HG03439 (cell line): ENCODE measurements at regions not wholly inside any gene's neighbourhood (a gene's known extent, or its start where the extent isn't known, plus 50 kb on each side); places are given as distances from the start of the nearest gene placed in this dataset.
"Not testable (repeated sequence)": the region's sequence is repeated elsewhere in the genome, so short reads cannot be mapped to it uniquely, and the experiment has no call there.

Experiments
- ATAC-seq: cut with Tn5 transposase; IDR thresholded peaks from one replicate; pipeline ENCODE4 v1.9.1; 2021; ENCODE audit warnings: mild to moderate bottlenecking, moderate library complexity; ENCODE audit not compliant: unreplicated experiment

GRCh38 chr6:27132532-27133280 is 114.8 kb upstream of the PRSS16 start:
- peak; percentile 71 for ATAC-seq

- ATAC-seq, result peak; percentile 16
These were observed 113.9 kb upstream of the PRSS16 start for GRCh38 chr6:27133281-27134227.

DNA sequence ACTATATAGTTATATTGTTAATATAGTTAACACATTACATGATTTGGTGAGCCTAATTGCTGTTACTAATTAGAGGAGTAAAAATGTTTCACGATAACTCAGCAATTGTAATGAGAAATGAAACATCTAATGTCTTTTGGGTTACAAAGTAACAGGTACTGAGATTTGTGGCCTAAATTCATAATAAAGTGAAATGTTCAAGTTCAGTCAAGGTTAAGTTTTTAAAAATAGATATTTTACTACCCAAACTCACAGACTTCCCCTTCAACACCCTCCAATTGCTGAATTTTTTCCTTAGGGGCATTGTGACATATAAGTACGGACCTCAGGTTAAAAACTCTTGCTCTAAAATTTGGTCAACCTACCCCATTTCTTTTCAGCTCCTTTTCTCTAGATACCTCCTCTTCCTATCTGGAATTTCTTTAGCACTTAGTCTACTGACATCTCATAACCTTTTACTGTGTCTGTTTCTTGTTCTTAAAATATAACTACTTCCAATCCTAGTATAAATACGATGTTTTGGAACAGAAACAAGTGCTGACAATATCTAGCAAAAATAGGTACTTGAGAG is 112.3 kb upstream of the PRSS16 start:
- ATAC-seq, result no peak

GRCh38 chr6:27136077-27136644 is 111.3 kb upstream of the PRSS16 start:
- no peak for ATAC-seq

DNA sequence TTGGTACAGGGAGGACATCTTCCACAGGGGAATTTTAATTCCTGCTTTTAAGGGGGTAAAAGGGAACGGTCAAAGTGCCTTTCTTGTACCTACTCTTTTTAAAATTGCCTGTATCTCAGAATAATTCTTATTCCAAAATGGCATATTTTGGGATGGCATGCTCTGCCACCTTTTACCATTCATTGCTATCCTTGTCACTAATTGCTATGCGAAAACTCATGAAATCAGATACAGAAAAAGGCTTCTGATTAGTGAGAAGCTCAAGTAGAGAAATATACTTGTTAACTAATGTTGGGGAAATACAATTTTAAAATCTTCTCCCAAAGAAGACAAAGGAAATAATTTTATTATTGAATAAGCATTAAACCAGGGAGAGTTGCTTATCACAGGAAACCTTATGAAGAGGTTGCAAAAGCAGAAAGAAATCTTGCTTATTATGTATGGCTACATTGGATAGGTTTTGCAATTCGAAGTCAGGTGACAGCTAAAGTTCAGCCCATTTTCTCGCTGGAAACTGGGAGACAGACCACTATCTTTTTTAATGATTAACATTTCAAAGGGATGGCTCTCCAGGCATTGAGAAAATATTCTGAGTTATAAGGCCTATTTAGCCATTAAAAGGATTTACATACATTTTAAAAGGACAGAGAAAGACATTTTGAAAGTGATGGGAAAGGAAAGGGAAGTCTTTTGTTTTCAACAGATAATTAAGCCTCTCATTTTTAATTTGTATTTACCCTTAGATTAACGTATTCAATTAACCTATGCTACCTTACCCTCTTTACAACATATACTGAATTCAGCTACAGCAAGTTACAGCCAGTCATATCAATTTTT is 110.3 kb upstream of the PRSS16 start:
- no peak for ATAC-seq

DNA sequence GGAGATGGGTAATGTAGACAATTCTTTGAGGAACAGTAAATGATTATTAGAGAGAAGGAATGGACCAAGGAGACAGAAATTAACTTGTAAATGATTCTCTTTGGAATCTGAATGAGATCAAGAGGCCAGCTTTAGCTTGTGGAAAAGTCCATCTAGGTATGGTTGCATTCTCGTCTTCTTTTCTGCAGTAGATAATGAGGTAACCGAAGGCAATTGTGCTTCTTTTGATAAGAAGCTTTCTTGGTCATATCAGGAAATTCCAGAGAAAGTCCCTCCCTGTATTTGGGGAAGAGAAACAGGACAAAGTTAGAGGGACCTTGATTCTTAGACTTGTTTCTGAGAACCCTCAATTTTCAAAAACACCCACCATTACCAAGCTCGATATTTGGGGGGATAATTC is 109.1 kb upstream of the PRSS16 start:
- no peak for ATAC-seq

GRCh38 chr6:27138837-27139755 is 108.4 kb upstream of the PRSS16 start:
- ATAC-seq, result peak; percentile 55

- peak; percentile 6 for ATAC-seq
These were observed 107.5 kb upstream of the PRSS16 start for GRCh38 chr6:27139756-27140579.

GRCh38 chr6:27140999-27141528 is 106.4 kb upstream of the PRSS16 start:
- ATAC-seq, result no peak

DNA sequence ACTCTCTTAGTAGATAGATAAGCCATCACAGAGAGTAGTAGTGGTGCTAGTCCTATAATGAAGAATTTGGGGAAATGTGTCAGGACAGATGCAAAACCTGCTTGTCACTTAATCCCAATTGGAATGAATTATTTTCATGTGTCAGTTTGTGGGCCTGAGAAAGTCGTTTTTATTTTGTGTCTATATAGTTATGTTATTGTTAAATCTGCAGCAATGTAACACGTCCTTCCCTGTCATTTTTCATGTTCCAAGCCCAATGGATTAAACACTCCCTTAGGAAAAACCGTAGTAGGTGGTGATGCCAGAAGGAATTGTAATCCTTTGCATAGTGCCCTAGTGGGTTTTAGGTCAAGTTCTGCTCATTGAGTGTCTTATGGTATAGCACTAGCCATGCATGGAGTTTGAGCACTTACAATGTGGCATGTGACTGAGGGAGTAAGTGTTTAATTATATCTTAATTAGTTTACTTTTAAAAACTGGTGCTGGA is 105.9 kb upstream of the PRSS16 start:
- no peak for ATAC-seq

- ATAC-seq, result not testable (repeated sequence)
These were observed 104.5 kb upstream of the PRSS16 start for GRCh38 chr6:27143020-27143388.

DNA sequence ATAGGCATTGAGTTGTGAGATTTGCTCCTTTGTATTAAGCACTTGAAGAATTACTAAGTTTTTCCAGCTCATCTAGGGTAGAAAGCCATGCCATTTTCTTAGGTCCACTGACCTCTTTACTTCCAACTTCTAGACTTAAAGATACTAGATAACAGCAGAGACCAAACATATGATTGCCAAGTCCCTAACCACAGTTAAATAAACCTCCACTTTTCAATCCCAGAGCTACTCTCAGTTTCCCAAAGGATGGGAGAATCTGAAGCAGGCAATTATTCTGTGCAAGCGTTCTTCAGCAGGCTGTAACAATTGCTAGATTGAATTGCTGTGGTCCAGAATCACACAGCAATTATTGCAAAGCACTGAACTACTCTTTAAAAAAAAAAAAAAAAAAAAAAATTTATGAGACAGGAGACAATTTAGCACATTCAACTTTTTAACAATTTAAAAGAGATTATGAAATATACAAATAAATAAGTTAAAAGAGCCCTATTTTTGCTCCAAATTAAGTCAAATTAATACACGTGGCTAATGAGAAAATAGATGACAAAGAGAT is 104.0 kb upstream of the PRSS16 start:
- no peak for ATAC-seq

DNA sequence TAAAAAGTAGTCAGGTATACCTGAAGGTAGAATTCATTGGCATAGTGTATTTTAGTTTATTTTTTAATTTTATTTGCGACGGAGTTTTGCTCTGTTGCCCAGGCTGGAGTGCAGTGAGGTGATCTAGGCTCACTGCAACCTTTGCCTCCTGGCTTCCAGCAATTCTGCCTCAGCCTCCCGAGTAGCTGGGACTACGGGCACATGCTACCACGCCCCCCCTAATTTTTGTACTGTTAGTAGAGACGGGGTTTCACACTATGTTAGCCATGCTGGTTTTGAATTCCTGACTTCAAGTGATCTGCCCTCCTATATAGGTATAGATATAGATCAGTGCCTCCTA is 102.8 kb upstream of the PRSS16 start:
- ATAC-seq, result no peak

- ATAC-seq, result no peak
These were observed 101.6 kb upstream of the PRSS16 start for GRCh38 chr6:27145731-27146455.

GRCh38 chr6:27146456-27146705 is 101.1 kb upstream of the PRSS16 start:
- ATAC-seq, result not testable (repeated sequence)

DNA sequence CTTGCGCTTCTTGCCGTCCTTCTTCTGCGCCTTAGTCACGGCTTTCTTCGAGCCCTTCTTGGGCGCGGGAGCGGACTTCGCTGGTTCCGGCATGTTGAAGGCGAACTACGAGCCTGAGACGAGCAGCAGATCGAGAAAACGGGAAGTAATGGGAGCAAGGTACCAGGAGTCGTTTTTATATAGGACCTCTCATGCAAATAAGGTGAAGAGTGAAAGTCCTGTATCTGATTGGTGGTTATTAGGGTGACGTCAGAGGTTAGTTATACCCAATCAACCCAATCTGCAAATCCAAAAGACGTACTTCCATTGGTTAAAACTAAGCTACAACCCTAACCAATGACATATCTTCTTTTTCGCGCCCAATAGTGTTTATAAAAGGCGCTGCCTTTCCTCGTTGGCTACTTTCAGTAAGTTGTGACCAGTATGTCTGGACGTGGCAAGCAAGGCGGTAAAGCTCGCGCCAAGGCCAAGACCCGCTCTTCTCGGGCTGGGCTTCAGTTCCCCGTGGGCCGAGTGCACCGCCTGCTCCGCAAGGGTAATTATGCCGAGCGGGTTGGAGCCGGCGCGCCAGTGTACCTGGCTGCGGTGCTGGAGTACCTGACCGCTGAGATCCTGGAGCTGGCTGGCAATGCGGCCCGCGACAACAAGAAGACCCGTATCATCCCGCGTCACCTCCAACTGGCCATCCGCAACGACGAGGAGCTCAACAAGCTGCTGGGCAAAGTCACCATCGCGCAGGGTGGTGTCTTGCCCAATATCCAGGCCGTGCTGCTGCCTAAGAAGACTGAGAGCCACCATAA is 100.6 kb upstream of the PRSS16 start:
- ATAC-seq, result peak; percentile 80

DNA sequence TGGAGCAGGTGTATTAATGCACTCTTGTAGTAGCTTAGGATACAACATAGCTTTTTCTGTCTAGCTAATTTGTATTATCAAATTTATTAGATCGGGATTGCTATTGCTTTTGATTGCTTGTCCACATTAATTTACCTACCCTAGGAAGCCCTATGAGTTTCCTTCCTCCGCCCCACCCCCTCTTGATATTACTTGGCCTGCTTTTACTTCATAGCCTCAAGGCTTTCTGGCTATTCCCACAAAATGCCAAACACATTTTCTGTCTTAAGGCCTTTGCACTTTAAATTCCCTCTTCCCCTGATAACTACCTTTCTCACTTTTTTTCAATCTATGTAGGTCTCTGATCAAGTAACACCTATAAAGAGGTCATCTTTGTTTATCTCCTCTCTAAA is 99.1 kb upstream of the PRSS16 start:
- ATAC-seq, result no peak
